Osteocyte (in vitro differentiated cells): ENCODE measurements at regions not wholly inside any gene's neighbourhood (a gene's known extent, or its start where the extent isn't known, plus 50 kb on each side); places are given as distances from the start of the nearest gene placed in this dataset.

Experiments used
- DNase-seq: peaks from one replicate; pipeline ENCODE4 v3.0.0; 2021; ENCODE audit warnings: mixed read lengths; ENCODE audit not compliant: unreplicated experiment; ENCODE audit errors: extremely low spot score
- H3K27ac Mint-ChIP-seq: one replicate; pipeline ENCODE4 v1.8.0; 2021; ENCODE audit warnings: mild to moderate bottlenecking, mixed read lengths; ENCODE audit not compliant: unreplicated experiment
- H3K27me3 Mint-ChIP-seq: one replicate; pipeline ENCODE4 v1.8.0; 2021; ENCODE audit warnings: mixed read lengths; ENCODE audit not compliant: unreplicated experiment
- H3K36me3 Mint-ChIP-seq: one replicate; pipeline ENCODE4 v1.8.0; 2021; ENCODE audit warnings: mixed read lengths; ENCODE audit not compliant: unreplicated experiment
- H3K4me1 Mint-ChIP-seq: one replicate; pipeline ENCODE4 v1.8.0; 2021; ENCODE audit warnings: mixed read lengths; ENCODE audit not compliant: unreplicated experiment
- H3K4me3 Mint-ChIP-seq: one replicate; pipeline ENCODE4 v1.8.0; 2021; ENCODE audit warnings: mild to moderate bottlenecking, moderate library complexity, mixed read lengths; ENCODE audit not compliant: unreplicated experiment
- H3K9me3 Mint-ChIP-seq: one replicate; pipeline ENCODE4 v1.8.0; 2021; ENCODE audit warnings: mixed read lengths; ENCODE audit not compliant: unreplicated experiment
- TF ChIP-seq, protein P1 (sequence below): fragments of 200-600 bp; sonication (generic); IDR thresholded peaks from 2 replicates; pipeline ENCODE4 v1.5.0; 2021; ENCODE audit warnings: antibody characterized with exemption, mild to moderate bottlenecking, moderate library complexity

DNA sequence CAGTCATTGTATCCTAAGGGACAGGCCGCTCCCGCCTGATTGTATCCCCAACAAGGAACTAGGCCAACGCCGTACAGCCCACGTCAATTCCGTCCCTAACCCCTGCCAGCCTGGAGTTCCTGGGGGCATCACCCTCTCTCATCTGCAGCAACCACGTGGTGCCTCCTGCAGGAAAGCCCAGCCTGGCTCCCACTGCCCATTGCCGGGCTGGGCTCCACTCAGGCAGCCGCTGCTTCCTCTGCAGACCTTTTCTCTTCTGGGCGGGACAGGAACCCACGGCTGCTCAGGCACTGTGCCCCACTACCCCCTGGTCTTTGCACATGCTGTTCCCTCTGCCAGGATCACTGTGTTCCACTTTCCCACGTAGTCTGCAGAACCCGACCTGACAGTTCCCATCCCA is 212.2 kb downstream of the TFCP2L1 start:
- peaks cover 2% of the 10 kb centered on the region for H3K27me3 Mint-ChIP-seq
- H3K9me3 Mint-ChIP-seq: no peaks in the 10 kb centered on the region
- TF ChIP-seq, protein P1, sequence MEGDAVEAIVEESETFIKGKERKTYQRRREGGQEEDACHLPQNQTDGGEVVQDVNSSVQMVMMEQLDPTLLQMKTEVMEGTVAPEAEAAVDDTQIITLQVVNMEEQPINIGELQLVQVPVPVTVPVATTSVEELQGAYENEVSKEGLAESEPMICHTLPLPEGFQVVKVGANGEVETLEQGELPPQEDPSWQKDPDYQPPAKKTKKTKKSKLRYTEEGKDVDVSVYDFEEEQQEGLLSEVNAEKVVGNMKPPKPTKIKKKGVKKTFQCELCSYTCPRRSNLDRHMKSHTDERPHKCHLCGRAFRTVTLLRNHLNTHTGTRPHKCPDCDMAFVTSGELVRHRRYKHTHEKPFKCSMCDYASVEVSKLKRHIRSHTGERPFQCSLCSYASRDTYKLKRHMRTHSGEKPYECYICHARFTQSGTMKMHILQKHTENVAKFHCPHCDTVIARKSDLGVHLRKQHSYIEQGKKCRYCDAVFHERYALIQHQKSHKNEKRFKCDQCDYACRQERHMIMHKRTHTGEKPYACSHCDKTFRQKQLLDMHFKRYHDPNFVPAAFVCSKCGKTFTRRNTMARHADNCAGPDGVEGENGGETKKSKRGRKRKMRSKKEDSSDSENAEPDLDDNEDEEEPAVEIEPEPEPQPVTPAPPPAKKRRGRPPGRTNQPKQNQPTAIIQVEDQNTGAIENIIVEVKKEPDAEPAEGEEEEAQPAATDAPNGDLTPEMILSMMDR: no peak
- no peak for DNase-seq
- H3K4me1 Mint-ChIP-seq: peaks cover 24% of the 10 kb centered on the region
- H3K4me3 Mint-ChIP-seq: no peak overlapping the region
- no peaks in the 10 kb centered on the region for H3K36me3 Mint-ChIP-seq
- H3K27ac Mint-ChIP-seq: no peak overlapping the region

DNA sequence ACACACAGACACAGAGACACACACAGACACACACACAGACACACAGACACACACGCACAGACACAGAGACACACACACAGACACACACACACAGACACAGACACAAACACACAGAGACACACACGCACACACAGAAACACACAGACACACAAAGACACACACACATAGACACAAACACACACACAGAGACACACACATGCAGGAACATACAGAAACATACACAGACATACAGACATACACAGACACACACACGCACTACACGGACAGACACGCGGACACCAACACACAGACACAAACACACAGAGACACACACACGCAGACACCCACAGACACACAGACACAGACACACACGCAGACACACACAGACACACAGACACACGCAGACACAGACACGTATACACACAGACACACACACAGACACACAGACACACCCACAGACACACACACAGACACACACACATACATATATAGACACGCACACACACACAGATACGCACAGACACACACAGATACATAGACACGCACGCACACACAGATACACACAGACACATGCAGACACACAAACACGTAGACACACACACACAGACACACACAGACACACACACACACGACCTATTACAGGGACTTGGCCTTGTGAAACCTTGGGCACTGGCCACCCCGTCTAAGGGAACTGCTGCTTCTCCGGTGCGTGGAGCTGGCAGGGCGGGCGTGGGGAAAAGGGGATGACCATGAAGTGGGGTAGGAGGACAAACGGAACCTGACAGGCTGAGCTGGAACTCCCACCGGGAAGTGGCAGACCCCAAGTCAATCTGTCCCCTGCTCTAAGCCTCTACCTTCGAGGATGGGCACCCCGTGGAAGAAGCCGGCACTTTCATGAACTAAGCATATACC is 211.4 kb downstream of the TFCP2L1 start:
- no peak for DNase-seq
- Mint-ChIP-seq H3K9me3 (no peaks in the 10 kb centered on the region), H3K27ac (no peak overlapping the region), H3K4me3 (no peak overlapping the region), H3K4me1 (peaks cover 24% of the 10 kb centered on the region), H3K36me3 (no peaks in the 10 kb centered on the region), H3K27me3 (peaks cover 2% of the 10 kb centered on the region)
- TF ChIP-seq, protein P1: no peak

DNA sequence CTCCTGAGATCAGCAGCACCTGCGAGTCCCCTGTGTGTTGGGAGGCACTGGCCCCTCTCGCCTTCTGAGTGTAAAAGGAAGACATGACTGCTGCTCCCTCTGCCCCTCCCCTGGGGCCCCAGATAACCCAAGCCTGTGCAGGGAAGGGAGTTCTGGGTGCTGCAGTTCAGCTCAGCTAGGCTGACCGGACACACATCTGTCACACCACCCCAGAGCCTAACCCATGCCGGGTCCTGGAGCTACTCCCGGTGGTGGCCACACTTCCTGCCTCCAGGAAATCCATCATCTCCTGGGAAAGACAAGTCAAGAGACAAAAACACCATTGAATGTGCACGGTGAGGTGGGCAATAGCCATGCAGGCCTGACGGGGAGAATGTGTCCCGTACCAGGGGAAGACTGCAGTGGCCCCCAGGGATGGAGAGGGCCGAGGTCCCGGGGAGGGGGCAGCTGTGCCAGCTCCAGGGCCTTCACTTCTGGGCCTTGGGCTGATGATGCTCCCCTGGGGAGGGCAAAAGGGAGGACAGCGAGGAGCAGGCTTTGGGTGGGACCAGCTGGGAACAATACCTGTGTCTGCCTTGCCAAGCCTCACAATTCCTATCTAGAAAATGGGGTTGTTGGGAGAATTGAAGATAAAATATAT is 210.6 kb downstream of the TFCP2L1 start:
- no peak for DNase-seq
- no peak overlapping the region for H3K27ac Mint-ChIP-seq
- H3K9me3 Mint-ChIP-seq: no peaks in the 10 kb centered on the region
- TF ChIP-seq, protein P1: no peak
- H3K4me1 Mint-ChIP-seq: peaks cover 24% of the 10 kb centered on the region
- peaks cover 2% of the 10 kb centered on the region for H3K27me3 Mint-ChIP-seq
- H3K4me3 Mint-ChIP-seq: no peak overlapping the region
- no peaks in the 10 kb centered on the region for H3K36me3 Mint-ChIP-seq

DNA sequence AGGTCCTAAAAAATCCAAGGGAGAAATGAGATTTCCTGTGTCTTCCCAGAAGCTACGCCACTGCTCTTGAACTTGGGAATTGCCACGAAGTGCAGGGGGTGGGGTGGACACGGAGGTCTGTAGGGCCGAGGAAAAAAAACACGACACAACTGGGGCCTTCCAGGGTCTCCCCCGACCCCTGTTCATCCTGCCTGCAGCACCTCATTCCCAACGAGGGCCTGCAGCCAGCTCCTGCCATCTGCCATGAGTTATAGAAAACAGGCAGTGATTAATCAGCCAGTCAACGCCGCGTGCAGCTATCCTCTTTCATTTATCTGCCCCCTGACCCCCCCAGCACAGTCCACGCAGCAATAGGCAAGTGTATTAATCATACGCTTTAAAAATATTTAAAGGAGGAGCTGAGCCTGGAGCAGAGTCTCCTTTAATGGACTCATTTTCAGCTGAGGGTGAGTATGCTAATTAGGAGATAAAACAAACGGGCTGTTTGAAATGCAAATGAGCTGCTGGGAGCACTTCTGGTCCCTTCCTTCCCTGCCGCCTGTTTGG is 209.9 kb downstream of the TFCP2L1 start:
- TF ChIP-seq, protein P1: no peak
- H3K4me3 Mint-ChIP-seq: no peak overlapping the region
- no peaks in the 10 kb centered on the region for H3K36me3 Mint-ChIP-seq

More for the DNA sequence above, 209.9 kb downstream of the TFCP2L1 start:
- H3K27me3 Mint-ChIP-seq: peaks cover 7% of the 10 kb centered on the region
- no peak for DNase-seq
- H3K4me1 Mint-ChIP-seq: peaks cover 24% of the 10 kb centered on the region
- no peak overlapping the region for H3K27ac Mint-ChIP-seq
- H3K9me3 Mint-ChIP-seq: no peaks in the 10 kb centered on the region
